T-helper 1 cell treated with Interleukin-12 subunit alpha and Interleukin-12 subunit beta and Interleukin-4 antibody, amounts not matched to agents 30 ng/mL and 1 ng/mL, for 36 hours (primary cell): ENCODE measurements at regions not wholly inside any gene's neighbourhood (a gene's known extent, or its start where the extent isn't known, plus 50 kb on each side); places are given as distances from the start of the nearest gene placed in this dataset.
"Not testable (repeated sequence)": the region's sequence is repeated elsewhere in the genome, so short reads cannot be mapped to it uniquely, and the experiment has no call there.

Source experiments
- intact Hi-C: fragments of 100-400 bp; cut with micrococcal nuclease; formaldehyde crosslinking; loops from one replicate; pipeline ENCODE4 v1.15.1; 2024

DNA sequence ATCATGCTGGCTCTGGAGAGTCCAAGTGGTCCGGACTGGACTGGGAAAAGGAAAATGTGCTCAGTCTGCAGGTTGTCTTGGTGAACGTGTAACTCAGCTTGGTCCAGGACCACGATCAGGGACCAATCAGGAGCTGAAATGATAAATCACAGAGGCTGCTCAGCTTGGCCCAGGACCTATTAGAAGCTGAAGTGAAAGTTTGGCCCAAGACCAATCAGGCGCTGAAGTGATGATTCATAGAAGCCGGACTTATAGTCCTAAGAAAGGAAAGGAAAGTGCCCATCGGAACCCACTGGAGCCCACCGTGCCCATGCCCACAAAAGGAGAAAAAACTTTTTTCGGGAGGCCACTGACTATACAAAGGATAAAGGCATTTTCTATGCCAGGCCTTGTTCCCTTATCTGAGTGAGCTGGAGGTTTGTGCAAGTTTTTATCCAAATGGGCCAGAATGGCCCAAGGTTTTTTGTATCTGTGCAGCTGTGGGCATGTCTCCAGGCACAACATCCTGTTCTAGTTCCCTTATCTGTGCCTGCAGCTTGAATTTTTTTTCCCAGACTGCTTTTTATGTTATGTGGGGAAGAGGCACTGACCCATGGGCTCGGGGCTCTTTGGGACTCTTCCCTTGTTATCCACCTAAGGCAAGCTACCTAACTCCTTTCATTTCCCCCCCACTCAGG is 194.4 kb downstream of the FAM133A start:
- intact Hi-C loops = no loop called here

DNA sequence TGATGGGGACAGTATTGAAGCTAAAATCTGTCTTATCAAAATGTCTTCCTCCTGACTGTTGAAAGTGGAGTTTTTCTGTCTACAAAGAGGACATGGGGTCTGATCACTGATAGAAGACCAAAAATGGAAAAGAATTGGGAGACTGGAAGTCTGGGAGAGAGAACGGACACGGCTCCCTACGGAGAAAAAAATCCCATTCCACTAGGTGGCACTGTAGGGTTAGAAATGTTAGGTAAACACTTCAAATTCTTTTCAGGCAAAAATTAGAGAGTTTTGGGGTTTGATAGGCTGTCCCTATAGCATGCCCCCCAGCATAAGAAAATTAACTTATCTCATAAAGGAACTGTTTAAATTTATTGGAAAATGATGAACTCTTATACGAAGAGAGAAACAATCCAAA is 200.5 kb downstream of the FAM133A start:
- intact Hi-C loops = loop anchor here (1.0 kb wide), 1 partner anchor 184 kb away; no protein-coding TSS in a partner anchor

- intact Hi-C loops = no loop called here
Observed at GRCh38 chrX:93875621-93876282, 201.7 kb downstream of the FAM133A start.

- intact Hi-C loops = not testable (repeated sequence)
Observed at GRCh38 chrX:93921041-93921440, 247.0 kb downstream of the FAM133A start.

DNA sequence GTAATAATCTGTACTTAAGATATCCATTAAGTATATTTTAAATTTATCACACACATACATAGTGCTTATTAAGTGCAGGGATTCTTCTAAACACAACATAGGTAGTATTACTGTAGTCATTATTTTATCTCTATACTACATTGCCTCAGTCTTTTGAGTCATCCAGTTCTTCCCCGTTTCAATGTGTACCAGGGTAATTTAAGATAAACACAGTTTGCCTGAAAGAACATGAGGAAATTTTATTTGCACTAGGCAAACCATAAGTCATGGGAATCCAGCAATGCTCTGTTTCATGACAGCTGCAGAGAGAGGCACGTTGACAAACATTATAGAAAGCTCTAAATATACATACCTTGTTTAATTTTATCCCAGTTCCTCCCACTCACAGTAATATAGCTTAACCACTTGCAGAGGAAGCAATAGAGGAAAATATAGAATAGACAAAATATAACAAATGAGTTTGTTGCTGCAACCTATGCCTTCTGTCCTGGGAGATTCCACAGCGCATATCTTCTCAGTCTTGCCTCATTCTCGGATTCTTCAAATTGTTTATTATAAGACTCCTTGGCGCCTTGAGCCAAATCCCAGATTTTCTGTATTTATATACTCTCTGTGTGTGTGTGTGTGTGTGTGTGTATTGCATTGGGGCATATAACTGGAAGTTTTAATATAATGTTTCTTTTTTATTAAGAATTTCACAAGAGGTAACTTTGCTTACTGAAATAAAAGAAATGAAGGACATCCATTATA is 258.6 kb downstream of the FAM133A start:
- intact Hi-C loops = no loop called here

DNA sequence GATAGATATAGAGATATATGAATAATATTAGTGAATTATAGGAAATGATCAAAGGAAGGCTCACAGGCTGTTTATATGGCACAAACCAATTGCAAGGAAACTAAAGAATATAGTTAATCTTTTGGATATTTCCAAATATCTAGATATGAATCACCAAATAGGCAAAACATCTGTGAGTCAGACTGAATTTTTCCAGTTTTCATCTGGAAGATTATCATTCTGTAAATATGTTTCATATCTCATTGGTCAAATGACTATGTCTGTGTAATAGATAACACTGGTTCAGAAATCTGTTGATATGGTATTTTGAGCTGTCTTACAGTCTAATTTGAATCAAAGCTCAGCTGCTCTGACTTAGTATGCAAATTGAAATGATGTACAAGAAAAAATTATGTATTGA is 303.6 kb downstream of the FAM133A start:
- intact Hi-C loops = no loop called here

DNA sequence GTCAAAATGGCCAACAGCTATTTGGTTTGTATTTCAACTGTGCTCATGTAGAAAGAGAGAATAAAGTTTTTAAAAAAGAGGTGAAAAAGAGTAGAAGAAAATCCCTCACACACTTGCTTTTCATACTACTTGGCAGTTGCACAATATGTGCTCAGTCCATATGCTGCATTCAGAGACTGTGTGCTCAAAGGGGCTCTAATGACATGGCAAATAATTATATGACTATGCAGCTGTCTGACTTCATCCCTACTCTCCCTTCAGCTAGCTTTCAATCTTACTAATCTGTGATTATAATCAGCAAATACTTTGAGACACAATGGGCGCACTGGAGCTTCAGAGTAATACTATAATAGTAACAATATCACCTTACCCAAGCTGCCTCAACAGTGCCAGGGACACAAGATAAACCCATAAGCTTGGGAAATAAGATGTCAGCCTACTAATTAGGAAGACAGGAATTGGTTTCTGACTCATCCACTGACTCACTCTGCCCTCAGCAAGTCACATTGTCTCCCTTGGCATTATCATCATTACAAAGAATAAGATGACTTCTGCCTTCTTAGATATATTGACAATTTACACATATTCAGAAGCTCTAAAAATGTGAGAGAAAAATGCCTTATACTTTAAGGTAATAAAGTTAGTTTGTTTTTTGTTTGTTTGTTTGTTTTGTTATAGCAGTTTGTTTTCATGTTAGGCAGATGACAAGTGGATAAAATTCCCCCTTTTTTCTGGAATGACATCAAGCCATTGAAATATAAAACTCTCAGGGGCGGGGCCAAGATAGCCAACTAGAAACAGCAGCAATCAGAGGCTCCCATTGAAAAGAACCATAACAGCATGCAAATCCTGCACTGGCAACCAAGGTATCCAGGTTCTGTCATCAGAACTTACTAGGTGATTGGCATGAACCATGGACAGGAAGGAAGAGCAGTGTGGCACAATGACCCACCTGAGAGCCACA is 311.6 kb downstream of the FAM133A start:
- intact Hi-C loops = no loop called here
